Common myeloid progenitor, CD34-positive (primary cell): ENCODE measurements at regions not wholly inside any gene's neighbourhood (a gene's known extent, or its start where the extent isn't known, plus 50 kb on each side); places are given as distances from the start of the nearest gene placed in this dataset.

Experiments used
- CTCF ChIA-PET: fragments of 350-600 bp; sonication (Branson Sonifier 250); formaldehyde crosslinking; loops from one replicate; lab custom pipeline; 2021; ENCODE audit warnings: antibody characterized with exemption; lab: Charles Lee
- POLR2A ChIA-PET: fragments of 350-600 bp; sonication (Branson Sonifier 250); formaldehyde crosslinking; loops from one replicate; lab custom pipeline; 2021; ENCODE audit warnings: antibody characterized with exemption; lab: Charles Lee
- DNase-seq, 3 donors: peaks; one replicate each; pipeline versions ENCODE4 v3.0.0 to v3.0.0-alpha.2; 2013
- H3K27ac ChIP-seq, 2 experiments: 1 replicate in 1 of 2; 2 replicates in 1 of 2; pipeline ENCODE4 v1.7.0; 2013; ENCODE audit warnings: inconsistent platforms in 2 of 2, low read length in 2 of 2, mild to moderate bottlenecking in 2 of 2, low read depth in 1 of 2, moderate library complexity in 1 of 2; ENCODE audit not compliant: severe bottlenecking in 2 of 2, insufficient read depth in 1 of 2, poor library complexity in 1 of 2
- H3K27me3 ChIP-seq, 5 experiments: replicated peaks in 2 of 5; 1 replicate in 3 of 5; 2 replicates in 2 of 5; pipeline versions ENCODE4 v1.6.1 to v1.7.0; 2013; ENCODE audit warnings: low read length in 4 of 5, mild to moderate bottlenecking in 2 of 5, moderate library complexity in 2 of 5, inconsistent platforms in 1 of 5; ENCODE audit not compliant: insufficient read depth in 5 of 5, control insufficient read depth in 4 of 5
- H3K36me3 ChIP-seq, 4 experiments: 1 replicate in 2 of 4; 2 replicates in 2 of 4; pipeline versions ENCODE4 v1.6.1 to v1.7.0; 2013; ENCODE audit warnings: low read length in 3 of 4, control low read depth in 1 of 4, mild to moderate bottlenecking in 1 of 4; ENCODE audit not compliant: control insufficient read depth in 4 of 4, insufficient read depth in 4 of 4
- H3K4me1 ChIP-seq, 4 experiments: 1 replicate in 3 of 4; 2 replicates in 1 of 4; pipeline versions ENCODE4 v1.6.1 to v1.7.1; 2013; ENCODE audit warnings: low read length in 3 of 4, mild to moderate bottlenecking in 3 of 4, control low read depth in 1 of 4, inconsistent platforms in 1 of 4, moderate library complexity in 1 of 4; ENCODE audit not compliant: control insufficient read depth in 4 of 4, insufficient read depth in 4 of 4; ENCODE audit errors: control extremely low read depth in 1 of 4
- H3K4me3 ChIP-seq, 7 experiments: 1 replicate in 4 of 7; 2 replicates in 3 of 7; pipeline versions ENCODE4 v1.5.1 to v1.7.0; 2013; ENCODE audit warnings: mild to moderate bottlenecking in 7 of 7, low read length in 6 of 7, moderate library complexity in 6 of 7, inconsistent platforms in 2 of 7, low read depth in 2 of 7, control low read depth in 1 of 7; ENCODE audit not compliant: insufficient read depth in 4 of 7, control insufficient read depth in 1 of 7; ENCODE audit errors: extremely low read depth in 1 of 7
- H3K9me3 ChIP-seq, 5 experiments: 1 replicate in 4 of 5; 2 replicates in 1 of 5; pipeline versions ENCODE4 v1.6.1 to v1.7.1; 2013; ENCODE audit warnings: low read length in 4 of 5, mild to moderate bottlenecking in 2 of 5, inconsistent platforms in 1 of 5, low read depth in 1 of 5, moderate library complexity in 1 of 5; ENCODE audit not compliant: control insufficient read depth in 4 of 5, insufficient read depth in 2 of 5; ENCODE audit errors: control extremely low read depth in 1 of 5
- WGBS: methylation state at CpG from one replicate; pipeline ENCODE4 v1.1.5; 2013; ENCODE audit not compliant: insufficient coverage; 5-methylcytosine and 5-hydroxymethylcytosine counted together

- Histone ChIP-seq H3K27ac (no peak overlapping the region), H3K4me3 (no peak overlapping the region), H3K27me3 (no peaks in the 10 kb centered on the region), H3K9me3 (no peaks in the 10 kb centered on the region), H3K4me1 (peaks cover 4 to 15% (median 13%) of the 10 kb centered on the region in 4 experiments), H3K36me3 (no peaks in the 10 kb centered on the region)
- no peak for DNase-seq
- ChIA-PET CTCF (no interaction called here), POLR2A (interaction anchor here (0.7 kb wide), 1 partner anchor 22 kb away, joined by 3 read pairs; no protein-coding TSS in a partner anchor)
- WGBS: no CpG with 5 or more reads among the region's 2 CpGs
Observed at GRCh38 chr13:48851707-48852106, 124.0 kb upstream of the FNDC3A start.

DNA sequence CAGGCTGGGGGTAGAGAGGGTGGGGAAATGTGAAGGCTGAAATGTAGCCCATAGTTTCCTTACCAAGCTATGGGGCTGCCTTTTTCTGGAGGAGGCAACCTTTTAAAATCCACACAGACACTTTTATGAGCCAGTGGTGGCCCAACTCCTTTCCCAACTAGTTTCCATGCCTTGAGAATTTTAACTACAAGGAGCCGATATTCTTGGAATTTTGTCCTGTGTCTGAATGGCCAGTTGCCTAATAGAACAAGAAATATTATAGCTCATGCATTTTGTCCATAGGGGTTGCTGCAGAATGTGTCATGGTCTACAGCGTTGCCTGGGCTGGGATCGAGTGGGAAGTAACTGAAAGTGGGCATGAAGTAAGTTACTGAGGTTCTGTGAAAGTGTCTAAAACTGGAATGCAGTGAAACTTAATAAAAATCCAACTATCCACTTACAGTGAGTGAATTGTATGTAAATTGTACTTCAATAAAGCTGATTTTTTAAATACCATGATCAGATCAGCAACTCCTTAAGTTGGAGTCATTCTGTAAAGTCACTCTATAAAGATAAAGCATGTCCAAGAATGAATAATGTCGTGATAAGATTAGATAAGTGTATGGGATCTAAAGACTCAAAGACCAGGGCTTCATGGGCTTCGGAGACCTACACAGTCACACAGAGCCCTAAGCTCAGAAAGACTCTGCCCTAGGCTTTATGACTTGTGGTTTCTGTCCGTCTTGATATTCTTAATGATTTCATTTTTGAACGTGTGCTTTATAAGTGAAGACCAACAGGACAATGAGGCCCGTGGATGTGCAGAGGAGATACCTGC, 122.6 kb upstream of the FNDC3A start:
- ChIA-PET CTCF (interaction anchor here (0.9 to 1.7 kb wide), 5 partner anchors 22 to 520 kb away, joined by 3 to 5 read pairs (median 3); no protein-coding TSS in a partner anchor), POLR2A (no interaction called here)
- Histone ChIP-seq H3K4me3 (no peak overlapping the region), H3K36me3 (no peaks in the 10 kb centered on the region), H3K9me3 (no peaks in the 10 kb centered on the region), H3K27ac (no peak overlapping the region), H3K4me1 (peaks cover 4 to 17% (median 14%) of the 10 kb centered on the region in 4 experiments), H3K27me3 (no peaks in the 10 kb centered on the region)
- DNase-seq: peak in 2 of 3 donors; percentile 18 to 22
- 82% methylated on average over 3 of the region's 8 CpGs for WGBS

GRCh38 chr13:48853728-48854102, 122.0 kb upstream of the FNDC3A start:
- POLR2A ChIA-PET: no interaction called here
- no peak overlapping the region for H3K27ac ChIP-seq
- peak overlapping the region in 1 of 7 experiments; percentile 13 for H3K4me3 ChIP-seq
- 60% methylated on average over 4 of the region's 5 CpGs for WGBS
- CTCF ChIA-PET: interaction anchor here (0.9 to 1.7 kb wide), 5 partner anchors 22 to 521 kb away, joined by 3 to 5 read pairs (median 3); no protein-coding TSS in a partner anchor
- H3K36me3 ChIP-seq: no peaks in the 10 kb centered on the region
- no peaks in the 10 kb centered on the region for H3K9me3 ChIP-seq
- no peaks in the 10 kb centered on the region for H3K27me3 ChIP-seq
- H3K4me1 ChIP-seq: peaks cover 4 to 23% (median 20%) of the 10 kb centered on the region in 4 experiments
- DNase-seq: peak in 2 of 3 donors; percentile 55 to 64

GRCh38 chr13:48857576-48857975, 118.1 kb upstream of the FNDC3A start:
- Histone ChIP-seq H3K4me1 (peaks cover 9 to 55% (median 43%) of the 10 kb centered on the region in 4 experiments), H3K27ac (no peak overlapping the region), H3K36me3 (no peaks in the 10 kb centered on the region), H3K27me3 (no peaks in the 10 kb centered on the region), H3K9me3 (no peaks in the 10 kb centered on the region), H3K4me3 (no peak overlapping the region)
- CTCF ChIA-PET: interaction anchor here (1.3 kb wide), 1 partner anchor 23 kb away, joined by 3 read pairs; no protein-coding TSS in a partner anchor
- DNase-seq: no peak
- POLR2A ChIA-PET: no interaction called here
- 80% methylated on average over 1 of the region's 4 CpGs for WGBS

DNA sequence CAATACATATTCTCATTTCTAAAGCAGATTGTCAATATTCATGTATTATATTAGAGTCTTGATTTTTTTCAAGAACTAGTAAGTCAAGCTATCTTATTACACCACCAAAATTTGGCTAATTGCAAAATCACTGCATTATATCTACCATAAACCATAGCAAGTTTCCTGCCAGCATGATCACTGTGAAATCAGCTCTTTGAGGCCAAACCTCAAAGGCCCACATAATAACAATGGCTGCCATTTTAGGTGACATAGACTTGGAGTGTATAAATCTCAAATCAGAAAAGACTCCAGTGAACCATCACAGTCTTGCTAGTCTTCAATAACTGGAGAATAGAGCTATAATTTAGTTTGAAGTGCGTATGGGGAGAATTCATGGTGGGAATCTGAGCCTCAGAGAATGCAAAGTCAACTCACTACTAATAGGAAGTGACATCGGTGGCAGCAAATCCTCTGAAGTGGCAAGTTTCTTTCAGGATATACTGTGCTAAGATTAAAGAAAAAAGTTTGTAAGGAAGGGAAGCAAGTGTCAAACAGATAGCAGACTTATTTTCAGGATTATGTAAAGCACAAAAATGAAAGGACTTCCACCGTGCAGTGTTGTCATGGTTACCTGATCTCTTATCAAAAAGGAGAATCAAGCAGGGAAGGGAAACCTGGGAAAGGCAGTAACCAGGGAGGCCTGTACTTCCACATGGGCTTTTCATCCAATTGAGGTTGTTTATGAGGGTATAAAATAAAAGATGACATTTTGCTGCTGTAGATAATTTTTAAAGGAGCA, 117.4 kb upstream of the FNDC3A start:
- peak overlapping the region in 2 of 7 experiments; percentile 17 to 21 for H3K4me3 ChIP-seq
- H3K4me1 ChIP-seq: peaks cover 12 to 55% (median 44%) of the 10 kb centered on the region in 4 experiments
- ChIA-PET POLR2A (no interaction called here), CTCF (interaction anchor here (1.3 kb wide), 1 partner anchor 22 kb away, joined by 3 read pairs; no protein-coding TSS in a partner anchor)
- WGBS: 0% methylated on average over 2 of the region's 3 CpGs
- no peaks in the 10 kb centered on the region for H3K27me3 ChIP-seq
- H3K36me3 ChIP-seq: no peaks in the 10 kb centered on the region
- no peak overlapping the region for H3K27ac ChIP-seq
- DNase-seq: peak in 2 of 3 donors; percentile 31 to 47
- no peaks in the 10 kb centered on the region for H3K9me3 ChIP-seq

- Histone ChIP-seq H3K36me3 (no peaks in the 10 kb centered on the region), H3K4me3 (peak overlapping the region in 1 of 7 experiments; percentile 37), H3K27me3 (no peaks in the 10 kb centered on the region), H3K9me3 (no peaks in the 10 kb centered on the region), H3K4me1 (peaks cover 10 to 46% (median 35%) of the 10 kb centered on the region in 4 experiments), H3K27ac (peak overlapping the region in 1 of 2 experiments; percentile 36)
- peak in 2 of 3 donors; percentile 71 to 80 for DNase-seq
- WGBS: 84% methylated on average over 3 of the region's 3 CpGs
- ChIA-PET POLR2A (interaction anchor here (0.6 kb wide), 2 partner anchors 120 to 260 kb away, joined by 3 read pairs; no protein-coding TSS in a partner anchor), CTCF (interaction anchor here (0.9 to 1.4 kb wide), 2 partner anchors 28 to 37 kb away, joined by 3 to 4 read pairs; no protein-coding TSS in a partner anchor)
Observed at GRCh38 chr13:48859272-48860105, 116.2 kb upstream of the FNDC3A start.
